SK-N-SH (cell line): ENCODE measurements at regions not wholly inside any gene's neighbourhood (a gene's known extent, or its start where the extent isn't known, plus 50 kb on each side); places are given as distances from the start of the nearest gene placed in this dataset.

Source experiments
- CTCF ChIA-PET: fragments of 300-600, 350-600 bp; formaldehyde crosslinking; extraction: SDS; loops from one replicate; lab custom pipeline; 2021; lab: Yijun Ruan, JAX
- POLR2A ChIA-PET: fragments of 350-600 bp; sonication (Branson Sonifier 250); formaldehyde crosslinking; extraction: SDS; loops from one replicate; lab custom pipeline; 2020; ENCODE audit warnings: antibody characterized with exemption, inconsistent platforms; lab: Yijun Ruan, JAX
- DNase-seq: peaks from one replicate; pipeline ENCODE4 v3.0.0; 2012
- H2AFZ ChIP-seq: fragments of 200-600 bp; sonication (generic); 2 replicates; pipeline ENCODE4 v1.8.1; 2016; ENCODE audit warnings: antibody characterized with exemption, mild to moderate bottlenecking, low read depth
- H3F3A ChIP-seq: fragments of 200-600 bp; sonication (generic); replicated peaks from 2 replicates; pipeline ENCODE3; 2016; ENCODE audit warnings: antibody characterized with exemption, mild to moderate bottlenecking; ENCODE audit not compliant: insufficient read depth
- H3K27ac ChIP-seq, 2 experiments: fragments of 200-500 bp in 1 of 2; fragments of 200-600 bp in 1 of 2; sonication (Bioruptor generic) in 1 of 2; sonication (generic), shearing (Covaris generic) in 1 of 2; 2 replicates each; pipeline versions ENCODE4 v1.5.1 to v1.6.1; 2014 to 2016; ENCODE audit warnings: low read depth in 2 of 2, inconsistent platforms in 1 of 2, low read length in 1 of 2, mild to moderate bottlenecking in 1 of 2, mixed read lengths in 1 of 2
- H3K27me3 ChIP-seq: fragments of 200-600 bp; sonication (generic), shearing (Covaris generic); 2 replicates; pipeline ENCODE4 v1.6.1; 2016; ENCODE audit warnings: mixed run types; ENCODE audit not compliant: insufficient read depth
- H3K36me3 ChIP-seq, 2 experiments: fragments of 200-500 bp in 1 of 2; fragments of 200-600 bp in 1 of 2; sonication (Bioruptor generic) in 1 of 2; sonication (generic) in 1 of 2; replicated peaks in 1 of 2; 2 replicates each; pipeline versions ENCODE3 to v1.5.1; 2014 to 2016; ENCODE audit warnings: low read length in 1 of 2, mild to moderate bottlenecking in 1 of 2; ENCODE audit not compliant: insufficient read depth in 2 of 2, control insufficient read depth in 1 of 2
- H3K4me1 ChIP-seq, 2 experiments: fragments of 200-500 bp in 1 of 2; fragments of 200-600 bp in 1 of 2; sonication (Bioruptor generic) in 1 of 2; sonication (generic), shearing (Covaris generic) in 1 of 2; 2 replicates each; pipeline versions ENCODE4 v1.5.1 to v1.6.1; 2014 to 2016; ENCODE audit warnings: low read depth in 1 of 2, low read length in 1 of 2, mixed run types in 1 of 2; ENCODE audit not compliant: insufficient read depth in 2 of 2, control insufficient read depth in 1 of 2
- H3K4me2 ChIP-seq: fragments of 200-600 bp; sonication (generic), shearing (Covaris generic); 2 replicates; pipeline ENCODE4 v1.6.1; 2017; ENCODE audit warnings: mixed run types
- H3K4me3 ChIP-seq, 2 experiments: fragments of 200-500 bp in 1 of 2; fragments of 200-600 bp in 1 of 2; sonication (Bioruptor generic) in 1 of 2; sonication (generic), shearing (Covaris generic) in 1 of 2; 2 replicates each; pipeline versions ENCODE4 v1.5.1 to v1.8.1; 2014 to 2016; ENCODE audit warnings: low read depth in 2 of 2, inconsistent platforms in 1 of 2, low read length in 1 of 2, mild to moderate bottlenecking in 1 of 2, mixed read lengths in 1 of 2, moderate library complexity in 1 of 2
- H3K79me2 ChIP-seq: fragments of 200-600 bp; sonication (generic); 2 replicates; pipeline ENCODE4 v1.8.1; 2017; ENCODE audit warnings: mild to moderate bottlenecking; ENCODE audit not compliant: insufficient read depth
- H3K9ac ChIP-seq: fragments of 200-600 bp; sonication (generic); 2 replicates; pipeline ENCODE4 v1.6.1; 2017; ENCODE audit warnings: mixed run types
- H3K9me2 ChIP-seq: fragments of 200-600 bp; sonication (generic); 2 replicates; pipeline ENCODE4 v1.6.1; 2017; ENCODE audit warnings: mixed run types
- H3K9me3 ChIP-seq: fragments of 200-600 bp; sonication (generic); 2 replicates; pipeline ENCODE4 v1.6.1; 2017; ENCODE audit warnings: mixed run types, mild to moderate bottlenecking, moderate library complexity
- H4K20me1 ChIP-seq: fragments of 200-600 bp; sonication (generic); 2 replicates; pipeline ENCODE4 v1.6.1; 2017; ENCODE audit warnings: mild to moderate bottlenecking, mixed run types; ENCODE audit not compliant: insufficient read depth
- CHD2 ChIP-seq: fragments of 150-350 bp; IDR thresholded peaks from 2 replicates; pipeline ENCODE4 v1.6.1; 2018; ENCODE audit warnings: low read length; ENCODE audit not compliant: partially characterized antibody
- EP300 ChIP-seq, 2 experiments: IDR thresholded peaks; 2 replicates each; pipeline versions ENCODE4 v1.4.0 to v1.6.1; 2012; ENCODE audit warnings: borderline replicate concordance in 1 of 2, low read depth in 1 of 2, low read length in 1 of 2
- EZH2phosphoT487 ChIP-seq: fragments of 200-600 bp; sonication (generic); IDR thresholded peaks from 2 replicates; pipeline ENCODE4 v1.6.1; 2017; ENCODE audit warnings: low read depth, mixed run types, mild to moderate bottlenecking, antibody characterized with exemption, moderate library complexity, borderline replicate concordance
- FOSL2 ChIP-seq: IDR thresholded peaks from 2 replicates; pipeline ENCODE4 v1.4.0; 2012; ENCODE audit warnings: low read depth, mild to moderate bottlenecking, moderate library complexity, borderline replicate concordance
- FOXJ3 ChIP-seq: sonication (generic); formaldehyde crosslinking; IDR thresholded peaks from 2 replicates; pipeline ENCODE4 v1.5.1; 2020; ENCODE audit warnings: mild to moderate bottlenecking, missing genetic modification reagents
- FOXM1 ChIP-seq: IDR thresholded peaks from 2 replicates; pipeline ENCODE4 v1.4.0; 2012; ENCODE audit warnings: low read depth, mild to moderate bottlenecking
- GABPA ChIP-seq: IDR thresholded peaks from 2 replicates; pipeline ENCODE4 v1.4.0; 2012; ENCODE audit warnings: low read depth, mild to moderate bottlenecking
- GATA2 ChIP-seq: sonication (generic); formaldehyde crosslinking; IDR thresholded peaks from 2 replicates; pipeline ENCODE4 v1.5.0; 2020; ENCODE audit warnings: mild to moderate bottlenecking, missing genetic modification reagents
- JUND ChIP-seq: IDR thresholded peaks from 2 replicates; pipeline ENCODE4 v1.4.0; 2012
- MEF2A ChIP-seq: IDR thresholded peaks from 2 replicates; pipeline ENCODE4 v1.4.0; 2012; ENCODE audit warnings: low read depth, borderline replicate concordance
- NFIC ChIP-seq: IDR thresholded peaks from 2 replicates; pipeline ENCODE4 v1.4.0; 2012; ENCODE audit warnings: borderline replicate concordance
- NRF1 ChIP-seq: IDR thresholded peaks from 2 replicates; pipeline ENCODE4 v1.6.1; 2012; ENCODE audit warnings: low read depth, mild to moderate bottlenecking, low read length
- POLR2AphosphoS5 ChIP-seq: IDR thresholded peaks from 2 replicates; pipeline ENCODE4 v1.6.1; 2012; ENCODE audit warnings: low read depth, low read length
- RAD21 ChIP-seq: IDR thresholded peaks from 2 replicates; pipeline ENCODE4 v1.6.1; 2012; ENCODE audit warnings: mild to moderate bottlenecking, low read length
- RXRA ChIP-seq: IDR thresholded peaks from 2 replicates; pipeline ENCODE4 v1.4.0; 2012; ENCODE audit warnings: low read depth, mild to moderate bottlenecking, borderline replicate concordance
- SMC3 ChIP-seq: IDR thresholded peaks from 2 replicates; pipeline ENCODE4 v1.6.1; 2012; ENCODE audit warnings: low read depth, low read length, improper control_type of control experiment
- TAF1 ChIP-seq: IDR thresholded peaks from 2 replicates; pipeline ENCODE4 v1.6.1; 2012; ENCODE audit warnings: low read depth, mild to moderate bottlenecking, low read length, moderate library complexity, borderline replicate concordance
- TEAD4 ChIP-seq: IDR thresholded peaks from 2 replicates; pipeline ENCODE4 v1.4.0; 2012; ENCODE audit warnings: mild to moderate bottlenecking, borderline replicate concordance; ENCODE audit not compliant: insufficient read depth
- YY1 ChIP-seq: IDR thresholded peaks from 2 replicates; pipeline ENCODE4 v1.4.0; 2012; ENCODE audit warnings: low read depth, mild to moderate bottlenecking
- WGBS: methylation state at CpG from one replicate; pipeline ENCODE4 v1.1.6; 2017; ENCODE audit warnings: low lambda C conversion rate; 5-methylcytosine and 5-hydroxymethylcytosine counted together
- TF ChIP-seq, protein P1 (sequence below): IDR thresholded peaks from 2 replicates; pipeline ENCODE4; 2012
- TF ChIP-seq, protein P2 (sequence below): IDR thresholded peaks from 2 replicates; pipeline ENCODE4 v1.4.0; 2012; ENCODE audit warnings: low read depth, borderline replicate concordance
- TF ChIP-seq, protein P3 (sequence below): IDR thresholded peaks from 2 replicates; pipeline ENCODE4 v1.6.1; 2012; ENCODE audit warnings: mild to moderate bottlenecking, low read depth, low read length, moderate library complexity
- TF ChIP-seq, protein P4 (sequence below): fragments of 150-350 bp; IDR thresholded peaks from 2 replicates; pipeline ENCODE4 v1.6.1; 2016; ENCODE audit warnings: mild to moderate bottlenecking, low read depth, low read length

DNA sequence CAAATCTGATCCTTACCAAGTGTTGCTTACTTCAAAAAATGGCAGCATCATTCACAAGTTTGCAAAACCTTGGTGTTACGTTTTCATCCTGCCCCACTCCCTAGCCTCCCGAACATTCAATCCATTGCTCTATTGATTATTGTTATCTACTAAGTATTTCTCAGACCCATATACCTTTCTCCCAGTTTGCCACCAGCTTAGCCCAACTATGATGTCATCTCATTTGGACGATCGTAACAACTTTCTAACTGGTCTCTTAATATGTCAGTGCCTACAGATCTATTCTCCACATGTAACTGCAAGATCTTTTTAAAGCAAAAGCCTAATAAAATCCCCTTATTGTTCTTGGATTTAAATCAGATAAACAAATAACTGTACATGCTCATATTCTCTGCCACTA lies 497.1 kb upstream of the EDIL3 start:
- Histone ChIP-seq H3F3A (no peaks in the 10 kb centered on the region), H2AFZ (no peak overlapping the region), H3K9me2 (no peaks in the 10 kb centered on the region), H3K27me3 (peaks cover 7% of the 10 kb centered on the region; the same call in 1 of the 2 replicates), H3K9me3 (no peaks in the 10 kb centered on the region), H3K27ac (no peak overlapping the region), H3K79me2 (no peaks in the 10 kb centered on the region), H4K20me1 (no peaks in the 10 kb centered on the region), H3K4me1 (no peaks in the 10 kb centered on the region), H3K9ac (no peak overlapping the region), H3K4me3 (no peak overlapping the region), H3K4me2 (no peak overlapping the region), H3K36me3 (no peaks in the 10 kb centered on the region)
- CTCF ChIA-PET = no interaction called here
- TF ChIP-seq MEF2A (no peak), TEAD4 (no peak), POLR2AphosphoS5 (no peak), GATA2 (CRISPR knock-in tag) (no peak), YY1 (no peak), GABPA (no peak), FOXJ3 (CRISPR knock-in tag) (no peak), EZH2phosphoT487 (no peak), JUND (no peak), FOXM1 (no peak), RAD21 (no peak), RXRA (no peak), NRF1 (no peak), EP300 (IDR thresholded peaks at IDR 0.05; ENCODE audit: borderline replicate concordance in 1 of 2, low read depth in 1 of 2, low read length in 1 of 2) (no peak)
- TF ChIP-seq, protein P1, sequence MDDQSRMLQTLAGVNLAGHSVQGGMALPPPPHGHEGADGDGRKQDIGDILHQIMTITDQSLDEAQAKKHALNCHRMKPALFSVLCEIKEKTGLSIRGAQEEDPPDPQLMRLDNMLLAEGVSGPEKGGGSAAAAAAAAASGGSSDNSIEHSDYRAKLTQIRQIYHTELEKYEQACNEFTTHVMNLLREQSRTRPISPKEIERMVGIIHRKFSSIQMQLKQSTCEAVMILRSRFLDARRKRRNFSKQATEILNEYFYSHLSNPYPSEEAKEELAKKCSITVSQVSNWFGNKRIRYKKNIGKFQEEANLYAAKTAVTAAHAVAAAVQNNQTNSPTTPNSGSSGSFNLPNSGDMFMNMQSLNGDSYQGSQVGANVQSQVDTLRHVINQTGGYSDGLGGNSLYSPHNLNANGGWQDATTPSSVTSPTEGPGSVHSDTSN = no peak
- TF ChIP-seq, protein P2, sequence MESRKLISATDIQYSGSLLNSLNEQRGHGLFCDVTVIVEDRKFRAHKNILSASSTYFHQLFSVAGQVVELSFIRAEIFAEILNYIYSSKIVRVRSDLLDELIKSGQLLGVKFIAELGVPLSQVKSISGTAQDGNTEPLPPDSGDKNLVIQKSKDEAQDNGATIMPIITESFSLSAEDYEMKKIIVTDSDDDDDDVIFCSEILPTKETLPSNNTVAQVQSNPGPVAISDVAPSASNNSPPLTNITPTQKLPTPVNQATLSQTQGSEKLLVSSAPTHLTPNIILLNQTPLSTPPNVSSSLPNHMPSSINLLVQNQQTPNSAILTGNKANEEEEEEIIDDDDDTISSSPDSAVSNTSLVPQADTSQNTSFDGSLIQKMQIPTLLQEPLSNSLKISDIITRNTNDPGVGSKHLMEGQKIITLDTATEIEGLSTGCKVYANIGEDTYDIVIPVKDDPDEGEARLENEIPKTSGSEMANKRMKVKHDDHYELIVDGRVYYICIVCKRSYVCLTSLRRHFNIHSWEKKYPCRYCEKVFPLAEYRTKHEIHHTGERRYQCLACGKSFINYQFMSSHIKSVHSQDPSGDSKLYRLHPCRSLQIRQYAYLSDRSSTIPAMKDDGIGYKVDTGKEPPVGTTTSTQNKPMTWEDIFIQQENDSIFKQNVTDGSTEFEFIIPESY = no peak
- 2% methylated on average over 4 of the region's 4 CpGs for WGBS
- POLR2A ChIA-PET = no interaction called here
- no peak for DNase-seq

DNA sequence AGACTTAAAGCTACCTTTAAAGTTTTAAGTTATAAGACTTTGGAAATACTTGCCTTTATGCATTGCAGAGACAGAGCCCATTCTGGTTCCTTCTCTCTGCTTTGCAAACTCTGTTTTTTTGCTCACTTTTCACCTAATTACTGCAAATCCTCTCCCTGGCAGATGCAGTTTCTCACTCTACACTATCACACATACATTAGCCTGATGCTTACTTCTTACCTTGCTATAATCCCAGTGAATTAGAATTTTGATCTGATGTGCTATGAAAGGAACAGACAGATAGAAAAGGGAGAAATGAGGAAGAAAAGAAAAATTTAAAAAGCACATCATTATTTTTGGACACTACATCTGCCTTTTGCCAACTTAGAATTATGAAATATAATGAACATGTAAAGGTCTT lies 489.5 kb upstream of the EDIL3 start:
- Histone ChIP-seq H3K79me2 (no peaks in the 10 kb centered on the region), H3K4me1 (no peaks in the 10 kb centered on the region), H3K9me3 (no peaks in the 10 kb centered on the region), H3K4me2 (no peak overlapping the region), H3K36me3 (no peaks in the 10 kb centered on the region), H3K9me2 (no peaks in the 10 kb centered on the region), H3K27me3 (peaks cover 9% of the 10 kb centered on the region; the same call in 1 of the 2 replicates), H3K9ac (no peak overlapping the region), H3K4me3 (no peak overlapping the region), H3K27ac (no peak overlapping the region), H2AFZ (no peak overlapping the region), H4K20me1 (no peaks in the 10 kb centered on the region), H3F3A (no peaks in the 10 kb centered on the region)
- DNase-seq = no peak
- ChIA-PET CTCF (no interaction called here), POLR2A (no interaction called here)
- TF ChIP-seq TAF1 (no peak), CHD2 (no peak), SMC3 (no peak), NFIC (no peak), MEF2A (no peak), GATA2 (CRISPR knock-in tag) (no peak), GABPA (no peak), FOSL2 (no peak), YY1 (no peak), JUND (no peak), EZH2phosphoT487 (no peak)
- TF ChIP-seq, protein P3, sequence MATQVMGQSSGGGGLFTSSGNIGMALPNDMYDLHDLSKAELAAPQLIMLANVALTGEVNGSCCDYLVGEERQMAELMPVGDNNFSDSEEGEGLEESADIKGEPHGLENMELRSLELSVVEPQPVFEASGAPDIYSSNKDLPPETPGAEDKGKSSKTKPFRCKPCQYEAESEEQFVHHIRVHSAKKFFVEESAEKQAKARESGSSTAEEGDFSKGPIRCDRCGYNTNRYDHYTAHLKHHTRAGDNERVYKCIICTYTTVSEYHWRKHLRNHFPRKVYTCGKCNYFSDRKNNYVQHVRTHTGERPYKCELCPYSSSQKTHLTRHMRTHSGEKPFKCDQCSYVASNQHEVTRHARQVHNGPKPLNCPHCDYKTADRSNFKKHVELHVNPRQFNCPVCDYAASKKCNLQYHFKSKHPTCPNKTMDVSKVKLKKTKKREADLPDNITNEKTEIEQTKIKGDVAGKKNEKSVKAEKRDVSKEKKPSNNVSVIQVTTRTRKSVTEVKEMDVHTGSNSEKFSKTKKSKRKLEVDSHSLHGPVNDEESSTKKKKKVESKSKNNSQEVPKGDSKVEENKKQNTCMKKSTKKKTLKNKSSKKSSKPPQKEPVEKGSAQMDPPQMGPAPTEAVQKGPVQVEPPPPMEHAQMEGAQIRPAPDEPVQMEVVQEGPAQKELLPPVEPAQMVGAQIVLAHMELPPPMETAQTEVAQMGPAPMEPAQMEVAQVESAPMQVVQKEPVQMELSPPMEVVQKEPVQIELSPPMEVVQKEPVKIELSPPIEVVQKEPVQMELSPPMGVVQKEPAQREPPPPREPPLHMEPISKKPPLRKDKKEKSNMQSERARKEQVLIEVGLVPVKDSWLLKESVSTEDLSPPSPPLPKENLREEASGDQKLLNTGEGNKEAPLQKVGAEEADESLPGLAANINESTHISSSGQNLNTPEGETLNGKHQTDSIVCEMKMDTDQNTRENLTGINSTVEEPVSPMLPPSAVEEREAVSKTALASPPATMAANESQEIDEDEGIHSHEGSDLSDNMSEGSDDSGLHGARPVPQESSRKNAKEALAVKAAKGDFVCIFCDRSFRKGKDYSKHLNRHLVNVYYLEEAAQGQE = no peak
- TF ChIP-seq, protein P4, sequence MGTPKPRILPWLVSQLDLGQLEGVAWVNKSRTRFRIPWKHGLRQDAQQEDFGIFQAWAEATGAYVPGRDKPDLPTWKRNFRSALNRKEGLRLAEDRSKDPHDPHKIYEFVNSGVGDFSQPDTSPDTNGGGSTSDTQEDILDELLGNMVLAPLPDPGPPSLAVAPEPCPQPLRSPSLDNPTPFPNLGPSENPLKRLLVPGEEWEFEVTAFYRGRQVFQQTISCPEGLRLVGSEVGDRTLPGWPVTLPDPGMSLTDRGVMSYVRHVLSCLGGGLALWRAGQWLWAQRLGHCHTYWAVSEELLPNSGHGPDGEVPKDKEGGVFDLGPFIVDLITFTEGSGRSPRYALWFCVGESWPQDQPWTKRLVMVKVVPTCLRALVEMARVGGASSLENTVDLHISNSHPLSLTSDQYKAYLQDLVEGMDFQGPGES = no peak
